Gastrocnemius medialis (tissue), 4 donors: ENCODE measurements at regions not wholly inside any gene's neighbourhood (a gene's known extent, or its start where the extent isn't known, plus 50 kb on each side); places are given as distances from the start of the nearest gene placed in this dataset.

ENCODE experiments used
- POLR2A ChIP-seq, 2 donors: fragments of 450-650 bp; IDR thresholded peaks; one replicate each; pipeline ENCODE4 v1.6.1; 2017; ENCODE audit warnings: antibody characterized with exemption in 2 of 2, mild to moderate bottlenecking in 2 of 2, moderate library complexity in 2 of 2
- TF ChIP-seq, protein P1 (sequence below), 5 experiments: fragments of 450-650 bp in 3 of 5; fragments of 200-600 bp in 2 of 5; sonication (generic) in 2 of 5; IDR thresholded peaks in 4 of 5; conservative IDR thresholded peaks in 1 of 5; 1 replicate in 4 of 5; 2 replicates in 1 of 5; pipeline ENCODE4 v1.5.1; 2016 to 2019; ENCODE audit warnings: antibody characterized with exemption in 5 of 5, mild to moderate bottlenecking in 3 of 5, moderate library complexity in 3 of 5

DNA sequence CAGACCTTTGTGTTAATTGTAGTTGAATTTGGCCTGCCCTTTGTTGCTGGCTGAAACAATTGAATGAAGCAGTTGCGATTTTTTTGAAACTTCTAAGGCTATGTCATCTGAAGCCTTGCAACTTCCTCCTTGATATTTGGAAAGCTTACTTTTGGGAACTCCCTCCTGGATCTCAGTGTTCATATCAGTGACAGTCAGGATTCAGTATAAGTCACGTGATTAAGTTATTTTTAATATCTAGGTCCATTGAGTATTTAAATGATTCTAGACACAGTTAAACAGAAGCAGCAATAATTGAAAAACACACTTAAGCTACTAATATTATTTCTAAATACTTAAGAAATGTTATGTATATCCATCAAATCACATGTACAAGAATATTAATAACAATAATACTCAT lies 951.3 kb downstream of the GRIK2 start:
- TF ChIP-seq, protein P1, sequence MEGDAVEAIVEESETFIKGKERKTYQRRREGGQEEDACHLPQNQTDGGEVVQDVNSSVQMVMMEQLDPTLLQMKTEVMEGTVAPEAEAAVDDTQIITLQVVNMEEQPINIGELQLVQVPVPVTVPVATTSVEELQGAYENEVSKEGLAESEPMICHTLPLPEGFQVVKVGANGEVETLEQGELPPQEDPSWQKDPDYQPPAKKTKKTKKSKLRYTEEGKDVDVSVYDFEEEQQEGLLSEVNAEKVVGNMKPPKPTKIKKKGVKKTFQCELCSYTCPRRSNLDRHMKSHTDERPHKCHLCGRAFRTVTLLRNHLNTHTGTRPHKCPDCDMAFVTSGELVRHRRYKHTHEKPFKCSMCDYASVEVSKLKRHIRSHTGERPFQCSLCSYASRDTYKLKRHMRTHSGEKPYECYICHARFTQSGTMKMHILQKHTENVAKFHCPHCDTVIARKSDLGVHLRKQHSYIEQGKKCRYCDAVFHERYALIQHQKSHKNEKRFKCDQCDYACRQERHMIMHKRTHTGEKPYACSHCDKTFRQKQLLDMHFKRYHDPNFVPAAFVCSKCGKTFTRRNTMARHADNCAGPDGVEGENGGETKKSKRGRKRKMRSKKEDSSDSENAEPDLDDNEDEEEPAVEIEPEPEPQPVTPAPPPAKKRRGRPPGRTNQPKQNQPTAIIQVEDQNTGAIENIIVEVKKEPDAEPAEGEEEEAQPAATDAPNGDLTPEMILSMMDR (IDR thresholded peaks at IDR 0.05 in 4 of 5, conservative IDR thresholded peaks at IDR 0.05 in 1 of 5): no peak
- no peak for TF ChIP-seq POLR2A (IDR thresholded peaks at IDR 0.05)
